ENCODE measurements at regions not wholly inside any gene's neighbourhood (a gene's known extent, or its start where the extent isn't known, plus 50 kb on each side); places are given as distances from the start of the nearest gene placed in this dataset.
"Not testable (repeated sequence)": the region's sequence is repeated elsewhere in the genome, so short reads cannot be mapped to it uniquely, and the experiment has no call there.

GRCh38 chr7:45335024-45335423 lies 177.4 kb downstream of the RAMP3 start:
- not testable (repeated sequence) for TF ChIP-seq EZH2 (IDR thresholded peaks at IDR 0.05; ENCODE audit: low read depth, unreplicated experiment); CTCF (conservative IDR thresholded peaks at IDR 0.05; ENCODE audit: low read depth in 2 of 2); POLR2AphosphoS5 (IDR thresholded peaks at IDR 0.05; ENCODE audit: low read depth); REST (IDR thresholded peaks at IDR 0.05; ENCODE audit: unreplicated experiment); EZH2phosphoT487 (IDR thresholded peaks at IDR 0.05; ENCODE audit: unreplicated experiment); ZNF114 (CRISPR knock-in tag; IDR thresholded peaks at IDR 0.05); STAT1 (IDR thresholded peaks at IDR 0.05; ENCODE audit: unreplicated experiment); ZNF331 (CRISPR knock-in tag; IDR thresholded peaks at IDR 0.05; ENCODE audit: low read depth); ETS1 (IDR thresholded peaks at IDR 0.05); CREB1 (CRISPR knock-in tag; IDR thresholded peaks at IDR 0.05; ENCODE audit: low read depth); JUNB (IDR thresholded peaks at IDR 0.05; ENCODE audit: unreplicated experiment)

Measured in GM23338 (cell line).